ACC112 (cell line): ENCODE measurements at regions not wholly inside any gene's neighbourhood (a gene's known extent, or its start where the extent isn't known, plus 50 kb on each side); places are given as distances from the start of the nearest gene placed in this dataset.

Source experiments
- H2AFZ ChIP-seq: fragments of 200-600 bp; sonication (generic); one replicate; pipeline ENCODE4 v1.6.0; 2017; ENCODE audit warnings: antibody characterized with exemption, low read length; ENCODE audit not compliant: unreplicated experiment
- H3K27ac ChIP-seq: fragments of 200-600 bp; sonication (generic); 2 replicates; pipeline ENCODE4 v1.5.1; 2014; ENCODE audit warnings: low read depth, mild to moderate bottlenecking, antibody characterized with exemption, low read length, moderate library complexity
- H3K27me3 ChIP-seq: fragments of 200-600 bp; sonication (generic); 2 replicates; pipeline ENCODE4 v1.6.1; 2014; ENCODE audit warnings: mild to moderate bottlenecking, antibody characterized with exemption, low read length, moderate library complexity, mixed read lengths; ENCODE audit not compliant: insufficient read depth
- H3K36me3 ChIP-seq: fragments of 200-600 bp; sonication (generic); 2 replicates; pipeline ENCODE4 v1.6.1; 2016; ENCODE audit warnings: mild to moderate bottlenecking, antibody characterized with exemption, low read length, moderate library complexity, mixed read lengths; ENCODE audit not compliant: insufficient read depth
- H3K4me1 ChIP-seq: fragments of 200-600 bp; sonication (generic); one replicate; pipeline ENCODE4 v1.6.1; 2016; ENCODE audit warnings: low read length, mixed read lengths; ENCODE audit not compliant: insufficient read depth, unreplicated experiment, control insufficient read depth
- H3K4me3 ChIP-seq: fragments of 200-600 bp; sonication (generic); 2 replicates; pipeline ENCODE4 v1.5.1; 2014; ENCODE audit warnings: mild to moderate bottlenecking, low read depth, low read length
- H3K79me2 ChIP-seq: fragments of 200-600 bp; sonication (generic); one replicate; pipeline ENCODE4 v1.6.0; 2016; ENCODE audit warnings: low read length; ENCODE audit not compliant: control insufficient read depth, unreplicated experiment, insufficient read depth

GRCh38 chr12:107397890-107398500 is 287.6 kb upstream of the PWP1 start:
- peaks cover 7% of the 10 kb centered on the region for H3K4me1 ChIP-seq
- H3K36me3 ChIP-seq: no peaks in the 10 kb centered on the region
- H3K27me3 ChIP-seq: no peaks in the 10 kb centered on the region
- no peak overlapping the region for H2AFZ ChIP-seq
- H3K4me3 ChIP-seq: no peak overlapping the region
- no peaks in the 10 kb centered on the region for H3K79me2 ChIP-seq
- H3K27ac ChIP-seq: no peak overlapping the region

- Histone ChIP-seq H3K4me3 (no peak overlapping the region), H3K36me3 (no peaks in the 10 kb centered on the region), H3K27me3 (no peaks in the 10 kb centered on the region), H3K79me2 (no peaks in the 10 kb centered on the region), H3K4me1 (peaks cover 7% of the 10 kb centered on the region), H2AFZ (no peak overlapping the region), H3K27ac (no peak overlapping the region)
Measured at GRCh38 chr12:107399046-107399445, 286.6 kb upstream of the PWP1 start.

GRCh38 chr12:107400686-107401447 is 284.7 kb upstream of the PWP1 start:
- Histone ChIP-seq H3K79me2 (no peaks in the 10 kb centered on the region), H3K4me1 (peaks cover 7% of the 10 kb centered on the region), H2AFZ (no peak overlapping the region), H3K4me3 (no peak overlapping the region), H3K27me3 (no peaks in the 10 kb centered on the region), H3K36me3 (no peaks in the 10 kb centered on the region), H3K27ac (no peak overlapping the region)

DNA sequence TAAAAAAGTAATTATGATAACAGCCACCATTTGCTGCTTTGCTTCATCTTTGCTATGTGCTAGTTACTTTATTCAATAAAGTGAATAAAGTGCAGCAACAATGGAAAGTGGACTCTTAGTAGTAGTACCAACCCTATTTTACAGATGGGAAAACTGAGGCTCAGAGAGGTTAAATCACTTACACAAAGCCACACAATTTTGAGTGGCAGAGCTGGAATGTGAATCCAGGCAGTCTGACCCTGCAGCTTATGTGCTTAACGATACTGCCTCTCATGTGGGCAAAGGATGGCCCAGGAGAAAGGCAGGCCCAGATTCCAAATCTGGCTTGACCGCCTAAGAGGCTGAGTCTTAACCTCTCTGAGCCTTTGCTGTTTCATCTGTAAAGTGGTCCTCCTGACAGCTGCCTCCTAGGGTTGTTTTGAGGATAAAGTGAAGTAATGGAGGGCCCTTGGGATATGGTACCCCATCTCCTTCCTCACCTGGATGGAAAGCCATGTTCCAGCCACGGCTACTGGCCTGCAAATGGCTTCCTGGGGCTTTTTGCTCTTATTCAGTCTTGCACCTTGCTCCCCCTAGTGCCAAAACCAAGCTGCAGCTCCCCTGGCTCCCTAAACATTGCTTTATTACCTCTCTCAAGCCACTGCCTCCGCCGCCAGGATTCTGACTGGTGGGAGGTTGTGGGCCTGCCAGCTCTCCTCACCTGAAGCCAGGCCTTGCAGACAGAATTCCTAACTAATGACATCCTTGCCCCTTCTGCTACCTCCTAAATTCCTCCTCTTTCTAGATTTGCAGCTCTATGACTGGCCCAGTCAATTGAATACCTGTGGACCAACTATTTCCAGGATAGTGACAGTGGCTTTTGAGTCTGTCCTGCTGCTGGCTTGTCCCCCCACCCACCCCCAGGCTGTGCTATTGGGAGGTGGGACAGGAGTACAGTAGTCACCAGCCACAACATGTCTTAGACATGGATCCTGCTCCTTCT is 283.3 kb upstream of the PWP1 start:
- no peaks in the 10 kb centered on the region for H3K36me3 ChIP-seq
- H3K4me3 ChIP-seq: no peak overlapping the region
- no peak overlapping the region for H2AFZ ChIP-seq
- H3K4me1 ChIP-seq: peaks cover 7% of the 10 kb centered on the region
- no peaks in the 10 kb centered on the region for H3K79me2 ChIP-seq
- no peak overlapping the region for H3K27ac ChIP-seq
- H3K27me3 ChIP-seq: no peaks in the 10 kb centered on the region

GRCh38 chr12:107404981-107405380 is 280.6 kb upstream of the PWP1 start:
- Histone ChIP-seq H3K27ac (no peak overlapping the region), H3K79me2 (no peaks in the 10 kb centered on the region), H3K36me3 (no peaks in the 10 kb centered on the region), H2AFZ (no peak overlapping the region), H3K27me3 (no peaks in the 10 kb centered on the region), H3K4me1 (peaks cover 7% of the 10 kb centered on the region), H3K4me3 (no peak overlapping the region)

DNA sequence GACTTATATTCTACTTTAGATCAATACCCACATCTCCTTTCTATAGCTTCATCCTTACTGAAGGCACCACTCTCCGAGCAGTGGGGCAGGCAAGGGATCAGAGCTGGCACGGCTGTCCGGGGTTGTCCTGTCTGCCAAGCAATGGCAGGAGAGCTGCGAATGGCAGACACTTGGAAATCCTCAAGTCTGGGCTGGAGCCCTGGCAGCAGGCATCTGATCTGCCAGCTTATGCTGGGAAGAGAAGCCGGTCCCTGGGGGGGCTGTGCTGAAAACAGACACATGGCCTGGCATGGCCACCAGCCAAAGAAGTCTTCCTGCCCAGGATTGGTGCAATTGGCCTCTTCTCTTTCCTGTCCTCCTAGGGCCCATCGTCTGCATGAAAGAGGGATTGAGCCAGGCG is 280.2 kb upstream of the PWP1 start:
- Histone ChIP-seq H3K4me1 (peaks cover 7% of the 10 kb centered on the region), H2AFZ (no peak overlapping the region), H3K79me2 (no peaks in the 10 kb centered on the region), H3K27me3 (no peaks in the 10 kb centered on the region), H3K27ac (no peak overlapping the region), H3K36me3 (no peaks in the 10 kb centered on the region), H3K4me3 (no peak overlapping the region)

DNA sequence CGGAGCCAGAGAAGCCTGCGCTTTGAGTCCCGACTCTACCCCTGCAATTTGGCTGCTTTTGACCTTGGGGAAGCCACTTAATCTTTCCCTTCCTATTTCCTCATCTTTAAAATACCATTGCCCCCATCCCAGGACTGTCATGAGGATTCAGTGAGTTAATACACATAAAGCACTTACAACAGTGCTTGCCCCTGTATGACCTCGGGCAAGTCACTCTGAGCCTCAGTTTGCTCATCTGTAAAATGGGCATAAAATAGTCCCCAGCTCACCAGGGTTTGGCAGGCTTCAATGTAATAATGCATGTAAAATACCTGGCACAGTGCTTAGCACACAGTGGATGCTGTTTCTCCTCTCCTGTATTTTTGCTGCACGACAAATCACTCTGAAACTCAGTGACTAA is 278.7 kb upstream of the PWP1 start:
- no peak overlapping the region for H3K27ac ChIP-seq
- no peaks in the 10 kb centered on the region for H3K36me3 ChIP-seq
- H3K4me3 ChIP-seq: no peak overlapping the region
- H3K27me3 ChIP-seq: no peaks in the 10 kb centered on the region
- no peaks in the 10 kb centered on the region for H3K79me2 ChIP-seq
- H2AFZ ChIP-seq: no peak overlapping the region
- peaks cover 5% of the 10 kb centered on the region for H3K4me1 ChIP-seq

GRCh38 chr12:107411792-107412535 is 273.6 kb upstream of the PWP1 start:
- Histone ChIP-seq H3K4me1 (peaks cover 10% of the 10 kb centered on the region), H3K27me3 (no peaks in the 10 kb centered on the region), H2AFZ (no peak overlapping the region), H3K79me2 (no peaks in the 10 kb centered on the region), H3K4me3 (no peak overlapping the region), H3K36me3 (no peaks in the 10 kb centered on the region), H3K27ac (peak overlapping the region; percentile 13; the same call in 1 of the 2 replicates)

- no peaks in the 10 kb centered on the region for H3K27me3 ChIP-seq
- no peak overlapping the region for H2AFZ ChIP-seq
- no peaks in the 10 kb centered on the region for H3K36me3 ChIP-seq
- no peaks in the 10 kb centered on the region for H3K79me2 ChIP-seq
- no peak overlapping the region for H3K27ac ChIP-seq
- peaks cover 10% of the 10 kb centered on the region for H3K4me1 ChIP-seq
- H3K4me3 ChIP-seq: no peak overlapping the region
Measured at GRCh38 chr12:107415071-107415470, 270.5 kb upstream of the PWP1 start.

- Histone ChIP-seq H3K79me2 (no peaks in the 10 kb centered on the region), H2AFZ (no peak overlapping the region), H3K27me3 (no peaks in the 10 kb centered on the region), H3K4me3 (no peak overlapping the region), H3K4me1 (peaks cover 10% of the 10 kb centered on the region), H3K36me3 (no peaks in the 10 kb centered on the region), H3K27ac (no peak overlapping the region)
Measured at GRCh38 chr12:107415834-107416233, 269.8 kb upstream of the PWP1 start.
